22Rv1 (cell line): ENCODE measurements at regions not wholly inside any gene's neighbourhood (a gene's known extent, or its start where the extent isn't known, plus 50 kb on each side); places are given as distances from the start of the nearest gene placed in this dataset.
"Not testable (repeated sequence)": the region's sequence is repeated elsewhere in the genome, so short reads cannot be mapped to it uniquely, and the experiment has no call there.

ENCODE experiments used
- H3K27ac ChIP-seq: fragments of 450-650 bp; 2 replicates; pipeline ENCODE4 v1.5.1; 2017
- ZFX ChIP-seq: fragments of 450-650 bp; IDR thresholded peaks from 2 replicates; pipeline ENCODE4 v1.6.1; 2017; ENCODE audit warnings: antibody characterized with exemption, borderline replicate concordance
- TF ChIP-seq, protein P1 (sequence below): fragments of 450-650 bp; IDR thresholded peaks from 2 replicates; pipeline ENCODE4 v1.5.1; 2017; ENCODE audit warnings: mild to moderate bottlenecking

DNA sequence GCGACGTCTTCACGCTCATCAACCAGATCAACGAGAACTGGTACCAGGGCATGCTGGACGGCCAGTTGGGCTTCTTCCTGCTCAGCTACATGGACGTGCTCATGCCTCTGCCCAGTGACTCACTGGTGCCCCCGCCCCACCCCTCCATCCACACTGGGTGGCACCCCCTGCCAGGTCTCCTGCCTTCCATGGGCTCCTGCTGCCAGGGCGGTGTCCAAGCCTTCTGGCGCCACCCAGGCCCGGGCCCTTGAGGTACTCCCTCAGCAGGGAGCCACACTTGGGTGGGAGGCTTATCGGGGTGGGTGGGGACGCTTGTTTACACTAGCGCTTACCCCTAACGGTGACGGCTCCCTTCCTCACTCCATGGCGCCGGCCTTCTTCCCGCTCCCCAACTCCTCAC, 148.2 kb downstream of the GOSR1 start:
- not testable (repeated sequence) for H3K27ac ChIP-seq

GRCh38 chr17:30624180-30624579, 147.0 kb downstream of the GOSR1 start:
- not testable (repeated sequence) for H3K27ac ChIP-seq

- not testable (repeated sequence) for H3K27ac ChIP-seq
Measured at GRCh38 chr17:30609682-30610081, 132.5 kb downstream of the GOSR1 start.

GRCh38 chr17:30605523-30605922, 128.3 kb downstream of the GOSR1 start:
- H3K27ac ChIP-seq, result no peak overlapping the region
- TF ChIP-seq, protein P1, sequence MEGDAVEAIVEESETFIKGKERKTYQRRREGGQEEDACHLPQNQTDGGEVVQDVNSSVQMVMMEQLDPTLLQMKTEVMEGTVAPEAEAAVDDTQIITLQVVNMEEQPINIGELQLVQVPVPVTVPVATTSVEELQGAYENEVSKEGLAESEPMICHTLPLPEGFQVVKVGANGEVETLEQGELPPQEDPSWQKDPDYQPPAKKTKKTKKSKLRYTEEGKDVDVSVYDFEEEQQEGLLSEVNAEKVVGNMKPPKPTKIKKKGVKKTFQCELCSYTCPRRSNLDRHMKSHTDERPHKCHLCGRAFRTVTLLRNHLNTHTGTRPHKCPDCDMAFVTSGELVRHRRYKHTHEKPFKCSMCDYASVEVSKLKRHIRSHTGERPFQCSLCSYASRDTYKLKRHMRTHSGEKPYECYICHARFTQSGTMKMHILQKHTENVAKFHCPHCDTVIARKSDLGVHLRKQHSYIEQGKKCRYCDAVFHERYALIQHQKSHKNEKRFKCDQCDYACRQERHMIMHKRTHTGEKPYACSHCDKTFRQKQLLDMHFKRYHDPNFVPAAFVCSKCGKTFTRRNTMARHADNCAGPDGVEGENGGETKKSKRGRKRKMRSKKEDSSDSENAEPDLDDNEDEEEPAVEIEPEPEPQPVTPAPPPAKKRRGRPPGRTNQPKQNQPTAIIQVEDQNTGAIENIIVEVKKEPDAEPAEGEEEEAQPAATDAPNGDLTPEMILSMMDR, result no peak
- TF ChIP-seq ZFX, result no peak

DNA sequence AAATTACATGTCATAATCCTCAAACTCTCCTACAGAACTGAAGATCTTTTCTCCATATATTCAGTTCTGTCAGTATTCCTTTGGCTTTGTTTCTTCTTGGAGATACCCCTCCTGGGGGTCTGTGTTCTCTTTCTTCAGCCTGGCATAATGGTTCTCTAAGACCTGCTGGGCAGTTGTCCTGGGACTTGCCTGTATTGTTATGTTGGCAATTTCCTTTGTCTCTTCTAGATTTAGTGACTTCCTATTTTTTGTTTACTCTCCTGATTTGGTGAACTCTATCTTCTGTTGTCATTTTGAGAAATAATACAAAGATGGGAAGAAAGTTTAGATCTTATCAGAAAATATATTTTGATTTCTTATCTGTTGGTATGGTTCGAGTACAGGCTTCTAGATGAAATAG, 127.8 kb downstream of the GOSR1 start:
- H3K27ac ChIP-seq, result no peak overlapping the region
- TF ChIP-seq, protein P1, result no peak
- no peak for TF ChIP-seq ZFX

DNA sequence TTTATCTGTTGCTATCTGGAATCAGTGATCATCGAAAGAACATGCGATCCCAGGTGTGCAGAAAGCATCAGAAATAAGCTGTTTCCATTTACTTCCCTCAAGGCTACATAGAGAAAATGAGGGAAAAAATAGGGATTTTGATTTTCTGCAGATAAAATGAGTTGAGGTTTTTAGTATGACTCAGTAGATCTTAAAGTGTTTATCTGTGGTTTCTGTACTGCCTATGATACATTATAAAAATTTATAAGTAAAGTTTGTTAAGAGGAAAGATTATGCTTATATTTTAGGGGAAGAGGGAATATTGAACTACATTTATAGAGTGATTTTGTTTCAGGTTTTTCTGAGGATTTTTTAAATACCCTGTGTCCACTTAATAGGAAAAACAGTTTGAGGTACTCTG, 125.2 kb downstream of the GOSR1 start:
- H3K27ac ChIP-seq, result not testable (repeated sequence)

- H3K27ac ChIP-seq, result not testable (repeated sequence)
Measured at GRCh38 chr17:30601984-30602383, 124.8 kb downstream of the GOSR1 start.

- peak overlapping the region; percentile 72 for H3K27ac ChIP-seq
- no peak for TF ChIP-seq ZFX
- TF ChIP-seq, protein P1, result no peak
Measured at GRCh38 chr17:30600830-30601494, 123.8 kb downstream of the GOSR1 start.

GRCh38 chr17:30600060-30600829, 123.0 kb downstream of the GOSR1 start:
- H3K27ac ChIP-seq, result peak overlapping the region; percentile 72
- TF ChIP-seq ZFX, result no peak
- TF ChIP-seq, protein P1, result peak; percentile 58

- peak overlapping the region; percentile 72 for H3K27ac ChIP-seq
- no peak for TF ChIP-seq ZFX
- TF ChIP-seq, protein P1, result no peak
Measured at GRCh38 chr17:30599428-30600059, 122.3 kb downstream of the GOSR1 start.
